C1 segment of cervical spinal cord (tissue), 14 donors: ENCODE measurements at regions not wholly inside any gene's neighbourhood (a gene's known extent, or its start where the extent isn't known, plus 50 kb on each side); places are given as distances from the start of the nearest gene placed in this dataset.
"Not testable (repeated sequence)": the region's sequence is repeated elsewhere in the genome, so short reads cannot be mapped to it uniquely, and the experiment has no call there.

Experiments
- DNase-seq, 14 donors: peaks; one replicate each; lab custom pipeline; 2025; lab: John Stamatoyannopoulos, UW

GRCh38 chr22:44576311-44577260 lies 78.6 kb upstream of the RTL6 start:
- DNase-seq, result no peak

DNA sequence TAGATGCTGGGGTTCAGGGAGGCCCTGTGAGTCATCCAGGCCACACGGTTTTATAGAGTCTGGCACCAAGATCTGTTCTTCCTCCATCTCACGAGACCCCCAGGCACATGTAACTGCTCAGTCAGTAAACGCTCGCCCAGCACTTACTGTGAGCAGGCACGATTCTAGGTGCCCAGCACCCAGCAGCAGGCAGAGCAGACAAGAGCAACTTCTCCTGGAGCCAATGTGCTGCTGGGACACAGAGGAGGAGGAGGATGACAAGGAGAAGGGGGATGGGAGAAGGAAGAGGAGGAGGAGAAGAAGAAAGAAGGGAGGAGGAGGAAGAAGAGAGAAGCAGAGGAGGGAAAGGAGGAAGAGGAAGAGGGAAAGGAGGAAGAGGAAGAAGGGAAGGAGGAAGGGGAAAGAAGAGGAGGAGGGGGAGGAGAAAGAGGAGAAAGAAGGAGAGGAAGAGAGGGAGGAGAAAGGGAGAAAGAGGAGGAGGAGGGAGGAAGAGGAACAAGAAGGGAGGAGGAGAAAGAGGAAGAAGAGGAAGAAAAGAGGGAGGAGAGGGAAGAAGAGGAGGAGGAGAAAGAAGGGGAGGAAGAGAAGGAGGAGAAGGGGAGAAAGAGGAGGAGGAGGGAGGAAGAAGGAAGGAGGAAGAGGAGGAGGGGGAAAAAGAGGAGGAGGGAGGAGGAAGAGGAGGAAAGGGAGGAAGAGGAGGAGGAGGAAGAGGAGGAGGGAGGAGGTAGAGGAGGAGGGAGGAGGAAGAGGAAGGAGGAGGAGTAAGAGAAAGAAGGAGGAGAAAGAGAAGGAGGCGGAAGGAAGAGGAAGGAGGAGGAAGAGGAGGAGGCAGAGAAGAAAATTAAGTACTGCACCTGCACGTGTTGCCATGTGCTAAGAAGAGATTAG lies 77.6 kb upstream of the RTL6 start:
- no peak for DNase-seq

GRCh38 chr22:44574640-44575380 lies 76.8 kb upstream of the RTL6 start:
- no peak for DNase-seq

- peak in 1 of 14 donors; percentile 49 for DNase-seq
These were observed 76.1 kb upstream of the RTL6 start for GRCh38 chr22:44574057-44574639.

- DNase-seq, result no peak
These were observed 75.4 kb upstream of the RTL6 start for GRCh38 chr22:44573451-44573850.

DNA sequence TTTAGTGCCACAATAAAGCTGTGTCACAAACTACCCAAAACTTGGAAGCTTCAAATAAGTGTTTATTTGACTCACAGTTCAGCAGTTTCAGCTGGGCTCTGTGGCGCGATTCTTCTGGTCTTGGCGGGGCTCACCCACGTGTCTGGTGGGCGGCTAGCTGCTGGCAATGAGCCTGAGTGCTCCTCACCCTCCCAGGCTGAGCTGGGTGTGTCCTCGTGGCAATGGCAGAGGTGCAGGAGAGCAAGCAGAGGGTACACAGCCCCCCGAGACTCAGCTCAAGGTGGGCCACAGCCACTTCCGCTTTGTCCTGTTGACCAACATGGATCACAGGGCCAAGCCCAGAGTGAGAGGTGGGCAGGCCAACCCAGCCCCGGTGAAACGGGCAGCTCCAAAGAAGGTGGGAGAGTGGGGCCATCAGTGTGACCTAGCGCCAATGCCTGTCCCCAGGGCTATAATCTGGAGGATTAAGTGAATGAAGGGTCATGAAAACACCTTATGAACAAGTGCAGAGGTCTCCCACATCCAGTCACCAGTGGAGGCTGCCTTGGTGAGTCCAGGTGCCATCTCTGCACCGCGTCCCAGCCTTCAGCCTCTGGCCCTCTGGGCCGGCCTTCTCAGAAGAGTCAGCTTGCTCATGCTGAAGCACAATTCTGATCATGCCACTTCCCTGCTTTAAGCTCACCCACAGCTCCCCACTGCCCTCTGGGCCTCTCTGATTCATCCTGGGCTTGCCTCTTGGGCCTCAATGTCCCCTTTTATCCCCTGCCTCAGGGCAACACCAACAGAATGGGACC lies 74.6 kb upstream of the RTL6 start:
- DNase-seq, result no peak

DNA sequence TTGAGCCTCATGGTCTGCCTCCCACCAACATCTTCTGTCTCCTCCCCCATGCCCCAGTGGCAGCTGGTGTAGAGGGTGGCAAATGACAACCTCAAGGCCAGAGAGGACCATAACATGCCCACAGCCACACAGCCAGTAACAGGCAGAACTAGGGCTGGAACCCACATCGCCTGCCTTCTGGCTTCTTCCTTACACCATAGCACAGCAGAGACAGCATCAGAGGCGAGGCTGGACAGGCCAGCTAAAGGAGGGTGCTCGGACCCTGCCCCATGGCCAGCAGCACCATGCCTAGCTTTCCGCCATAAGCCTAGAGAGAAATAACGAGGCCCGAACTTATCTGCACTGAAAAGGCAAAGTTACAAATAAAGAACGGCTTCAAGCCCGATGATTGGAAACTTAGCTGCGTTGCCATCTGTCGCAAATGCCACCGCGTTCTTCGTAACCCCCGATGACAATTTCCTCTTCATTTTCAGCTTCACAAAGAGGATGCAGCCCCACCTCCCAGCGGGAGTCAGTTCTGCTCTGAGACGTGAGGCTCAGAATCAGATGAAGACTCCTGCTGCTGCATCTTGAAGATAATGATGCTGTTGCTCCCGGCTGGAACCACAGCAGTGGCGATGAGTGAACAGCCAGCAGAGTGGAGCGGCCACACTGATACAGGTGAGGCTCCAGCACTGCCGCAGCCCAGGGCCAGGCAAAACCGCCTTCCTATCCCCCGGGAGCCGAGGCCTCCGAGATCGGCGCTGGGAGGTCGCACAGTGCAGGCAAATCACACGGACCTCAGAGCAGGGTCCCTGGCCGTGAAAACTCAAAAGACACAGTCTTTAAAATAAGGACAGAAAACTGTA lies 73.8 kb upstream of the RTL6 start:
- no peak for DNase-seq

GRCh38 chr22:44570476-44571445 lies 72.7 kb upstream of the RTL6 start:
- no peak for DNase-seq

DNA sequence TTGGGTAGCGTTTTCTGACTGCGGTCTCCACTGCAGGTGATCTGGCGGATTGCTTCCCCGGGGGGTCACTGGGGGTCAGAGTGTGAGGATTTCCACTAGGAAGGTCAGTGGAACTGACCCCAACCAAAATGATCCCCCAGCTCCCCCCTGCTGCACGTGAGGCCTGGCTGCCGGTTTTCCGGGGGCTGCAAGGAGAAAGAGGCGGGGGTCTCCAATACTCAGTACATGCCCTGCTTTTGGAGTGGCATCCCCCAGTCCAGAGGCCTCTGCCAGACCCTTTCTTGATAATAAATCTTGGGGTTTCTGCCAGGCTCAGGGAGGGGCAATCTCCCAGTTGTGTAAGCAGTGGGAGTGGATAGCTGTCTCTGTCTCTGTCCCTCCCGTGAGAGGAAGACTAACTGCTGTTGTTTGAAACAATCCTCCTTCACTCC lies 71.5 kb upstream of the RTL6 start:
- no peak for DNase-seq

- no peak for DNase-seq
These were observed 69.9 kb upstream of the RTL6 start for GRCh38 chr22:44567846-44568493.

- not testable (repeated sequence) for DNase-seq
These were observed 69.4 kb upstream of the RTL6 start for GRCh38 chr22:44567378-44567841.

GRCh38 chr22:44566911-44567310 lies 68.9 kb upstream of the RTL6 start:
- no peak for DNase-seq

- not testable (repeated sequence) for DNase-seq
These were observed 64.6 kb upstream of the RTL6 start for GRCh38 chr22:44562651-44563050.

DNA sequence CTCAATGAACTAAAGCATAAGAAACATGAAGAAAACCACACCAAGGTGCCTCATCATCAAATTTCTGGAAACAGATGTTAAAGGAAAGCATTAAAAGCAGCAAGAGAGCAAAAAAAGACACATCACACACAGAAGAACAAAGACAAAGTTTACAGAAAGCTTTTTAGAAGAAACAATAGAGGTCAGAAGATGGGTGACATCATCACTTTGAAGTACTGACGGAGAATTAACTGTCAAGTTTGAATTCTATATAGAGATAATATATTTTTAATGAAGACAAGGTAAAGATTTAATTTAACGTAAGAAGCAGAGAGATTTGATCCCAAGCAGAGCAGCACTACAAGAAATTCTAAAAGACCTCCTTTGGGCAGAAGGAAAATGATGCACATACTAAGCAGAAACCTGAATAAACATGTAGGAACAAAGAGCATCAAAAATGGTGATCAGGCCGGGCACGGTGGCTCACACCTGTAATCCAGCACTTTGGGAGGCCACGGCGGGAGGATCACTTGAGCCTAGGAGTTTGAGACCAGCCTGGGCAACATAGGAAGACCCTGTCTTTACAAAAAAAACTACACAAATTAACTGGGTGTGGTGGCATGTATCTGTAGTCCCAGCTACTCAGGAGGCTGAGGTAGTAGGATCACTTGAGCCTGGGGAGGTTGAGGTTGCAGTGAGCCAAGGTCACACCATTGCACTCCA lies 63.3 kb upstream of the RTL6 start:
- DNase-seq, result no peak

DNA sequence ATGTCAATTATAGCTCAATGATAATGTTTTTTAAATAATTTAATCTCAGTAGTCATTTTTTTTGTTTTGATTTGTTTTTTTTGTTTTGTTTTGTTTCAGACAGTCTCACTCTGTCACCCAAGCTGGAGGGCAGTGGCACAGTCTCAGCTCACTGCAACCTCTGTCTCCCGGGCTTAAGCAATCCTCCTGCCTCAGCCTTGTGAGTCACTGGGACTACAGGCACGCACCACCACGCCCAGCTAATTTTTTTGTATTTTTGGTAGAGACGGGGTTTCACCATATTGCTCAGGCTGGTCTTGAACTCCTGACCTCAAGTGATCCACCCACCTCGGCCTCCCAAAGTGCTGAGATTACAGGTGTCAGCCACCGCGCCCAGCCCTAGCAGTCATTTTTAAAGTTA lies 60.6 kb upstream of the RTL6 start:
- not testable (repeated sequence) for DNase-seq

GRCh38 chr22:44557872-44558271 lies 59.8 kb upstream of the RTL6 start:
- DNase-seq, result not testable (repeated sequence)
